GM12878 (cell line): ENCODE measurements at regions not wholly inside any gene's neighbourhood (a gene's known extent, or its start where the extent isn't known, plus 50 kb on each side); places are given as distances from the start of the nearest gene placed in this dataset.
"Not testable (repeated sequence)": the region's sequence is repeated elsewhere in the genome, so short reads cannot be mapped to it uniquely, and the experiment has no call there.

ENCODE experiments used
- ATAC-seq: fragments of 200-7000 bp; cut with Tn5 transposase; 3 replicates; pipeline ENCODE4 v1.9.1; 2020; ENCODE audit warnings: mild to moderate bottlenecking, moderate library complexity
- BruUV-seq: library from RNA; stranded (reverse); fragments of 400-500 nt; replicated peaks from 2 replicates; lab custom pipeline; 2021; lab: Mats Ljungman, UMichigan
- CTCF ChIA-PET: fragments of 300-600 bp; sonication (Branson Sonifier 250); formaldehyde crosslinking; extraction: SDS; loops from one replicate; lab custom pipeline; 2021; ENCODE audit warnings: inconsistent platforms; lab: Yijun Ruan, JAX
- POLR2A ChIA-PET: fragments of 350-600 bp; formaldehyde crosslinking; extraction: SDS; loops from one replicate; lab custom pipeline; 2021; ENCODE audit warnings: inconsistent platforms; lab: Charles Lee
- RAD21 ChIA-PET: fragments of 300-600 bp; sonication (Branson Sonifier 250); formaldehyde crosslinking; loops from one replicate; lab custom pipeline; 2023; ENCODE audit warnings: antibody characterized with exemption; ENCODE audit not compliant: unreplicated experiment; lab: Charles Lee
- SMC1A ChIA-PET: fragments of 300-600 bp; sonication (Branson Sonifier 250); formaldehyde crosslinking; loops from one replicate; lab custom pipeline; 2023; ENCODE audit not compliant: unreplicated experiment, uncharacterized antibody; lab: Charles Lee
- DNase-seq: peaks from one replicate; pipeline ENCODE4 v3.0.0-alpha.2; 2011; ENCODE audit warnings: low read depth, low spot score
- FAIRE-seq: peaks from 3 replicates; lab custom pipeline; 2011; peaks lifted over from hg19 to GRCh38; lab: Jason Lieb, UNC
- H2AFZ ChIP-seq: 2 replicates; pipeline ENCODE4 v1.6.0; 2011; ENCODE audit warnings: low read depth, low read length, control low read depth; ENCODE audit not compliant: control insufficient read depth
- H3K27ac ChIP-seq: 2 replicates; pipeline ENCODE4 v1.5.1; 2011; ENCODE audit warnings: control low read depth; ENCODE audit not compliant: control insufficient read depth, insufficient read depth
- H3K27me3 ChIP-seq, 2 experiments: replicated peaks in 1 of 2; 2 replicates each; pipeline versions ENCODE4 v1.6.0 to v1.6.1; 2011; ENCODE audit warnings: low read length in 1 of 2; ENCODE audit not compliant: control insufficient read depth in 2 of 2, insufficient read depth in 2 of 2
- H3K36me3 ChIP-seq, 2 experiments: 2 replicates each; pipeline ENCODE4 v1.5.1; 2011; ENCODE audit warnings: low read length in 1 of 2; ENCODE audit not compliant: control insufficient read depth in 2 of 2, insufficient read depth in 2 of 2
- H3K4me1 ChIP-seq: 2 replicates; pipeline ENCODE4 v1.6.1; 2011; ENCODE audit warnings: mild to moderate bottlenecking, low read length, moderate library complexity, mixed read lengths; ENCODE audit not compliant: control insufficient read depth, insufficient read depth
- H3K4me2 ChIP-seq: 2 replicates; pipeline ENCODE4 v1.6.0; 2011; ENCODE audit warnings: control low read depth; ENCODE audit not compliant: control insufficient read depth, insufficient read depth
- H3K4me3 ChIP-seq: fragments of 200-600 bp; sonication (generic); 2 replicates; pipeline ENCODE4 v1.5.1; 2016
- H3K79me2 ChIP-seq: 2 replicates; pipeline ENCODE4 v1.6.0; 2011; ENCODE audit warnings: low read length; ENCODE audit not compliant: control insufficient read depth, insufficient read depth
- H3K9ac ChIP-seq: 2 replicates; pipeline ENCODE4 v1.8.0; 2011; ENCODE audit warnings: low read length, control low read depth, mixed read lengths; ENCODE audit not compliant: control insufficient read depth, insufficient read depth
- H3K9me3 ChIP-seq: replicated peaks from 3 replicates; pipeline ENCODE4 v1.5.1; 2011; ENCODE audit warnings: mild to moderate bottlenecking, low read length; ENCODE audit not compliant: control insufficient read depth, insufficient read depth
- H4K20me1 ChIP-seq: 2 replicates; pipeline ENCODE4 v1.6.0; 2011; ENCODE audit not compliant: control insufficient read depth, insufficient read depth
- WGBS: methylation state at CpG from one replicate; pipeline ENCODE4 v1.1.6; 2016; ENCODE audit warnings: low lambda C conversion rate; ENCODE audit not compliant: insufficient replicate concordance, insufficient coverage; ENCODE audit errors: missing lambda C conversion rate; 5-methylcytosine and 5-hydroxymethylcytosine counted together
- in situ Hi-C: fragments of 300-500 bp; cut with MboI; formaldehyde crosslinking; loops from 9 replicates; pipeline ENCODE4 v1.14.3; 2018; ENCODE audit warnings: mixed read lengths
- intact Hi-C: fragments of 100-400 bp; cut with micrococcal nuclease; formaldehyde crosslinking; loops from one replicate; pipeline ENCODE4 v1.14.2; 2022; ENCODE audit not compliant: unreplicated experiment

- H3K4me2 ChIP-seq, H2AFZ ChIP-seq, ATAC-seq, H4K20me1 ChIP-seq, in situ Hi-C loops, H3K79me2 ChIP-seq, DNase-seq, H3K27ac ChIP-seq, H3K27me3 ChIP-seq, FAIRE-seq, H3K4me1 ChIP-seq, H3K36me3 ChIP-seq, H3K9me3 ChIP-seq, SMC1A ChIA-PET, POLR2A ChIA-PET, H3K9ac ChIP-seq, CTCF ChIA-PET, H3K4me3 ChIP-seq, intact Hi-C loops, RAD21 ChIA-PET, BruUV-seq: not testable (repeated sequence)
Observed at GRCh38 chr9:67166335-67166734, 174.0 kb upstream of the SPATA31A3 start.

GRCh38 chr9:67162827-67163226, 170.5 kb upstream of the SPATA31A3 start:
- DNase-seq, CTCF ChIA-PET, POLR2A ChIA-PET, H3K9ac ChIP-seq, H3K4me1 ChIP-seq, in situ Hi-C loops, RAD21 ChIA-PET, intact Hi-C loops, H3K4me2 ChIP-seq, H4K20me1 ChIP-seq, BruUV-seq, SMC1A ChIA-PET, H3K9me3 ChIP-seq, H2AFZ ChIP-seq, H3K27ac ChIP-seq, FAIRE-seq, H3K27me3 ChIP-seq, H3K4me3 ChIP-seq, H3K36me3 ChIP-seq, H3K79me2 ChIP-seq, ATAC-seq: not testable (repeated sequence)
- WGBS: no CpG with 5 or more reads among the region's 1 CpG

- H3K36me3 ChIP-seq, H4K20me1 ChIP-seq, H3K9ac ChIP-seq, H3K79me2 ChIP-seq, intact Hi-C loops, RAD21 ChIA-PET, H3K27me3 ChIP-seq, H3K4me1 ChIP-seq, CTCF ChIA-PET, H2AFZ ChIP-seq, H3K4me2 ChIP-seq, H3K9me3 ChIP-seq, ATAC-seq, H3K4me3 ChIP-seq, FAIRE-seq, in situ Hi-C loops, POLR2A ChIA-PET, H3K27ac ChIP-seq, DNase-seq, SMC1A ChIA-PET, BruUV-seq: not testable (repeated sequence)
- WGBS: 57% methylated on average over 7 of the region's 9 CpGs
Observed at GRCh38 chr9:67155218-67155617, 162.9 kb upstream of the SPATA31A3 start.

- H3K4me3 ChIP-seq, H3K27me3 ChIP-seq, H2AFZ ChIP-seq, DNase-seq, H3K9me3 ChIP-seq, in situ Hi-C loops, H3K9ac ChIP-seq, ATAC-seq, H3K79me2 ChIP-seq, FAIRE-seq, intact Hi-C loops, H3K27ac ChIP-seq, RAD21 ChIA-PET, BruUV-seq, H4K20me1 ChIP-seq, SMC1A ChIA-PET, POLR2A ChIA-PET, H3K4me1 ChIP-seq, CTCF ChIA-PET, H3K4me2 ChIP-seq, H3K36me3 ChIP-seq: not testable (repeated sequence)
- WGBS: no CpG with 5 or more reads among the region's 3 CpGs
Observed at GRCh38 chr9:67153501-67153900, 161.2 kb upstream of the SPATA31A3 start.
